DMS153 (cell line): ENCODE measurements at regions not wholly inside any gene's neighbourhood (a gene's known extent, or its start where the extent isn't known, plus 50 kb on each side); places are given as distances from the start of the nearest gene placed in this dataset.
"Not testable (repeated sequence)": the region's sequence is repeated elsewhere in the genome, so short reads cannot be mapped to it uniquely, and the experiment has no call there.

Experiments used
- DNase-seq: peaks from one replicate; lab custom pipeline; 2025; lab: John Stamatoyannopoulos, UW

GRCh38 chr18:73681912-73682311, 465.7 kb downstream of the FBXO15 start:
- DNase-seq: no peak

DNA sequence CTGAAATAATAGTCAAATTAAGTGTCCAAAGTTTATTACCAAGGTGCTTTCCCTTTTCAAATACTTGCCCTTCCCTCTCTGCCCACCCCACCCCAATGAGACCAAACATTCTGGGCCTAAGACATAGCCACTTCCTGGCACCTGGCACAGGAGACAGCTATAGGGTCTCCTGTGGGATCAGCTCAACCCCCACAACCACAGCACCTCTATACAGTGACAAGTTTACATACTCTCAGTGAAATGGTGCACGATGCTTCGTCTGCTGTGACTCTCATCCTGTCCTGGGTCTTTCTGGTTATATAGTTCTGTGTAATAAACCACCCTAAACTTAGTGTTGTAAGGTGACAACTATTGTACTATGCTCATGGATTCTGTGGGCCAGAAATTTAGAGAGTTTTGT, 466.2 kb downstream of the FBXO15 start:
- DNase-seq: no peak

DNA sequence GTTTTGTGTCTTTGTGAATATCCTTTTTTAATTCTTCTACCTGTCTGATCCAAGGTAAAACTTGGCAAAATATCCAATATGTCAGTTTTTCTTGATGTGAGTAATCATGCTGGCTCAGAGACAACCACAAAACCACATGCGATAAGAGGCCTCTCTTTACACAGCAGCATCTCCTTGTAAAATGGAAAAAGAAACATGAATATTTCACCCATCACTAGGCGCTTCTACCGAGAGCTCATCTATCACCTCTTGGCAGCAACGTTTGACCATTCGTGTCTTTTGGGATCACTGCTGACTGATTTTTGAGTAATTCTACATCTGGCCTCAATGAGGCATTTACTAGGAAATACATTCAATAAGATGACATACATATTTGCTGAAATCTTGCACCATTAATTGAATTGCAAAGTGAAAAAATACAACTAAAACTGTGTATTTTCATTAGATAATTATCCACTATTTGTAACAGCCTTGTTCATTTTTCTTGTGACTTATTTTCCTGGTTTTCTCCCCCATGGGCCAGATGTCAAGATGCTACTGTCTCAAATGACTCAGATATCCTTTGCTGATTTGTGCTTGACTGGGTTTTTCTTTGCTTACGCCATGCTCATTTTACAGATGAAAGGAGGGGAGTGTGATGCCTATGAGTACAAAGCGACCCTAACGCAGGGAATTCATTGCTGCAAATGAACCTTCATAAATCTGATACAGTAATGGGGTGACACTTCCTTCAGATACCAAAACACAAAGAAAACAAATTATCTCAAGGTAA, 467.5 kb downstream of the FBXO15 start:
- no peak for DNase-seq

DNA sequence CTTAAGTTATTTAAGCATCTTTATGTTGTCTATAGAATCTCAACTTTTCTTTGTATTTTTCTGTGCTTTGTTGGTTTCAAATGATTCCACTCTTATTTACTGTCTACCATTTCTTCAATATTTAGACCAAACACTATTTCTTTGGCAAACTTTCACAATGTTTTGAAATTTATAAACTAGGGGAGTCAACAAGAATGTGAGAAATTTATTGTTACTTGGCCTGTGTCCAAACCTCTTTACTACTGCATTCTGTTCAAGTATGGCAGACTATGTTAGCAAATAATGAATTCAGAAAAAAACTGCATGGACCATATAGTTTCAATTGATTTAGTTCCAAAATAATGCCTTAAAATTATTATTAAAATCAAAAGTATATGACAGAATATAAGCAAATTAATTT, 470.2 kb downstream of the FBXO15 start:
- DNase-seq: no peak

DNA sequence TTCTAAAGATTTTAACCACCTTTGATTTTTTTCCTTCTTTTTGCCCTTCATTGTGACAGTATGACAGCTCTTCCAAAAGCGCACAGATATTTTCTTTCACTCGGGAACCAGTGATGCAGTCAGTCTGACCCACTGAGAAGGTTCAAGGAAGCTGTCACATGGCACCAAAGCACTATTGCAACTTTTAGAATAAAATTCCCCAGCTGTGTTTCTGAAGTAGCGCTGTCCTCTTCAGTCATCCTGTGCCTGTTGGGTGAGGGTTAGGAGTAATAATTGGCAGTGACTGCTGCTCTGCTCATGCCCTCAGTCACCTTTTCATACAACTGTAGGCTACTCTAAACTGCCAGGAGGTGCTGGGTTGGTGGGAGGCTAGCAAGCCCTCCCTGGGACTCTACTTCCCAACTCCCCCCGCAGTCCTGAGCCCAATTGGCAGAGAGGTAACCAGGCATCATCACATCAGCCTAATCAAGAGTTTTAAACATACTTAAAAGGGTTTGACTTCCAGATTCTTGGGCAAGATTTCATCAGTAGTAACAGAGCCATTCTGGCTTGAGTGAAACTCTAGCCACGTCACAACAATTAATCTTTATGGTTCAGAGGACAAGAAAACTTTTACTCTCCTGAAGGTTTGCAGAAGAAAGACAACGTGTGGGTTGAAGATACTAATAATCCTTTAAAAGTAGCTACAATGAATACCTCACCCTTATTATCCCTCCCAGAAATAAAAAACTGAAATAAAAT, 473.3 kb downstream of the FBXO15 start:
- no peak for DNase-seq

DNA sequence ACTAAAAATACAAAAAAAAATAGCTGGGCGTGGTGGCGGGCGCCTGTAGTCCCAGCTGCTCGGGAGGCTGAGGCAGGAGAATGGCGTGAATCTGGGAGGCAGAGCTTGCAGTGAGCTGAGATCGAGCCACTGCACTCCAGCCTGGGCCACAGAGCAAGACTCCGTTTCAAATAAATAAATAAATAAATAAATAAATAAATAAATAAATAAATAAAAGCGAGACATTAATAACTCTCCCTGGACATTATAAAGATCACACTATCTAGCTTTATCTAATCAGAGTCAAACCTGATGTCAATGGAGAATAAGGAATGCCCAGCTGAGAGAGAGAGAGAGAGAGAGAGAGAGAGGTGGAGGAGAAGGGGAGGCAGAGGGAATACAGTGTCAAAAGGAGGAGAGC, 476.2 kb downstream of the FBXO15 start:
- DNase-seq: not testable (repeated sequence)

DNA sequence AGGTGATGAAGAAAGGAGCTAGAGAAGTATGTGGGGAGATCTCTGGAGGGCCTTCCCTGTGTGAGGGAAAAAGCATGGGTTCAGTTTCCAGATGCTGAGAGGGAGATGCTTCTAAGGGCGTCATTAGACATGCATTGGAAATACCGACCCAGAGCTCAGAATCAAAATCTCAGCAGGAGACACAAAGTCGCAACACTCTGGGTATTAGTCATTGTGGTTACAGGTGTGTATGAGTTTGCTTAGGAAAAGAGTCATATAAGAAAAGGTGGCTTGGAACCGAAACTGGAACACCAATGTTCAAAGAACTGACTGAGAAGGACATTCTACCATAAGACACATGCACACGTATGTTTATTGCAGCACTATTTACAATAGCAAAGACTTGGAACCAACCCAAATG, 477.1 kb downstream of the FBXO15 start:
- no peak for DNase-seq

- DNase-seq: no peak
Observed at GRCh38 chr18:73670039-73670438, 477.6 kb downstream of the FBXO15 start.

GRCh38 chr18:73669297-73669696, 478.3 kb downstream of the FBXO15 start:
- DNase-seq: no peak

DNA sequence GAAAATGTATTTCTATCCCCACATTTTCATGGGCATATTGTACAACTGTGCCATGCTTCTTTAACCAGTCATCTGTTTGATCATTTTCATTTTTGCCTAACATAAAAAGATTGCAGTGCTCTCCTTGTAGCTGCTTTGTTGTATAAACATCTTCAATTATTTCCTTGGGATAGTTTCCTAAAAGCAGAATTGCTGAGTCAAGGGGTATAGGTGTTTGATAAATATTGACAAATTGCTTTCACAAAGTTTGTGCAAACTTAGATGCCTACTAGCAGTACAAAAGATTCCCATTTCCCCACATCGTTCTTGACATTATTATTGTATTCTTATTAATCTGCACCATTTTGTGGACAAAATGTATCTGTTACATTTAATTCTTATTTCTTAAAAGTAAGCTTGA, 479.6 kb downstream of the FBXO15 start:
- DNase-seq: no peak

DNA sequence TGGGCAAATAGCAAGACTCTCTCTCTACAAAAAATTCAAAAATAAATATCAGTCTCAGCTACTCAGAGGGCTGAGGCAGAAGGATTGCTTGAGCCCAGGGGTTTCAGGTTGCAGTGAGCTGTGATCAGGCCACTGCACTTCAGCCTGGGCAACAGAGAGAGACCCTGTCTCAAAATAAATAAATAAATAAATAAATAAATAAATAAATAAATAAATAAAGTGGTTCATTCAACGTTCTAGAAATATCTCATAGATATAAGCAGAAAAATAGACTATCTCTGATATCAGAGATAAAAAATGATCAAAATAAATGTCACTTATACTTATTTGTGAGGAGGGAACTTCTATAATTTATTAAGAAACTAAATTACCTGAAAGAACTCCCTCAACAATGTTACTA, 480.9 kb downstream of the FBXO15 start:
- DNase-seq: no peak

DNA sequence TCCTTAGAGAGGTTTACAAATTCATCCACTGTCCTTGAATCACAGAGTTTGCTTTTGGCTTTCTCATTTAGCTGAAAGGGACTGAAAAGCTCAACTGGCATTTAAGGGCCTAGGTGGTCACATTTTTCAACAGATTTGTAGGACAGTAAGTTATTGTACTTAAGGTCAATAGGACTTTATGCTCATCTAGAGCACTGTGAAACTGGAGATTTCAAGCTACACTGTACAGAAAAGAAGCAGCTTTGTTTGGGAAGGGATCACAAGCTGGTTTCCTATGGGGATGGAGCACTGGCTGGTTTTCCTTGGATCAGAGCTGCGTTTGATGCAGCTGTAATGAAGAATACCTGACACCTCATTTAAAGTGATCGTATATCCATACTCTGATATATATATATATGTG, 482.7 kb downstream of the FBXO15 start:
- no peak for DNase-seq

GRCh38 chr18:73663581-73663980, 484.1 kb downstream of the FBXO15 start:
- no peak for DNase-seq

DNA sequence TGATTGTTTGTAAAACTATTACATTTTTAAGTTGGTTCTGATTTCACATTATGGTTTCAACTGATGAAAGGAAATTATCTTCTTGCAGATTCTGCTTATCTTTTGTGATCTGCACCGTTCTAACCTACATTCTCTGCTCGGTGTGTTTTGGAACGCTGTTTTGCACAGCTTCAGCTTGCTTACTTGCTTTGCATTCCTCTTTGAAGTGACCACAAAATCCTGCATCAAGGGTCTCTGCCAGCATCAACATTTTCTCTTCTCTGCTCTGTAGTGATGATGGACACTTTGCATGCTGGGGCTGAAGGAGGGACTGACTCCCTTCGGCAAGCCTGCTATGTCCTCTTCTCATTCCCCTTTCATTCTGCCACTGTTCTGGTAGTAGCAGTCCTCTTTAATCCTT, 485.2 kb downstream of the FBXO15 start:
- no peak for DNase-seq

GRCh38 chr18:73660931-73661856, 486.4 kb downstream of the FBXO15 start:
- no peak for DNase-seq

DNA sequence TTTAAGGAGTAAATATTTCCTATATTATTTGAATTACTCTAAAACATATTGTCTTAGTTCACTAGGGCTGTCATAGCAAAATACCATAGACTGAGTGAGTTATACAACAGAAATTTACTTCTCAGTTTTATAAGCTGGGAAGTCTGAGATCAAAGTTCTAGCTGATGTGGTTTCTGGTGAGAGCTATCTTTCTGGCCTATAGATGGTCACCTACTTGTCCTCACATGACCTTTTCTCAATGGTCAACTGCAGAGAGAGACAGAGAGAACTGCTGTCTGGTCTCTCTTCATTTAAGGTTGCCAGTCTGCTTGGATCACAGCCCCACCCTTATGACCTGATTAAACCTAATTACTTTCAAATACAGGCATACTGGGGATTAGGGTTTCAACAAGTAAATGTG, 490.9 kb downstream of the FBXO15 start:
- no peak for DNase-seq

DNA sequence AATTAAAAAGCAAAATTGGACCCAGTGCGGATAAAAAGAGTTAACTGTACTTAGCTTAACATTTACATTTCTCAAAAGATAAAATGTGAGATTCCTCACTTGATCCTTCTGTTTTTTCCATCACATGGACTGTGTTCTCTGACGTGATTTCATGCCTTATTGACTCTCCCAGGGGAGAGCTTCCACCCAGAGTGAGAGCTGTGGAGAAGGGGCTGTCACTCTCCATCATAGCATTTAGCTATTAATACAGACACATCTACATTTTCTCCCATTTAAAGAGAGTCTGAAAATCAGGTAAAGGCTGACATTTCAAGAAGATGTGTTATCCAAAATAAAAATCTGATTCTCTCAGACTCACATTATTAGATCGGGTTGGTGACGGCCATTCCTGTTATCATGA, 493.8 kb downstream of the FBXO15 start:
- no peak for DNase-seq

DNA sequence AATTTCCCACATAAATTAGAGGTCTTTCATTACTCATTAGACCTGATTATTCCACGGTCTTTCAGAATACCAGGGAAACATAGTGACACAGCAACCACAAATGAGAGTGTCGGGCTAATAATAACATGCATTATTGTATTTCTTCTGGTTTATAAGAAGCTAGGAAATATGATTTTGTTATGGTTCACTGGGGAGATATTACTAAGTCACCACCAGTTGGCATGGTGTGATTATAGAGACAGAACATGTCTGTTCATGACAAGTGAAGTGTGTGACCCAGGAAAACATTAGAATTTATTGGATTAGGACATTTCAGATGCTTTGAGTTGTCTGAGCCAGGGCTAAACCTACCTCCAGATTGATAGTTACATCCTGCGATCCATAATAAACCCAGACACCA, 494.4 kb downstream of the FBXO15 start:
- DNase-seq: no peak

- DNase-seq: no peak
Observed at GRCh38 chr18:73647391-73647790, 500.2 kb downstream of the FBXO15 start.

DNA sequence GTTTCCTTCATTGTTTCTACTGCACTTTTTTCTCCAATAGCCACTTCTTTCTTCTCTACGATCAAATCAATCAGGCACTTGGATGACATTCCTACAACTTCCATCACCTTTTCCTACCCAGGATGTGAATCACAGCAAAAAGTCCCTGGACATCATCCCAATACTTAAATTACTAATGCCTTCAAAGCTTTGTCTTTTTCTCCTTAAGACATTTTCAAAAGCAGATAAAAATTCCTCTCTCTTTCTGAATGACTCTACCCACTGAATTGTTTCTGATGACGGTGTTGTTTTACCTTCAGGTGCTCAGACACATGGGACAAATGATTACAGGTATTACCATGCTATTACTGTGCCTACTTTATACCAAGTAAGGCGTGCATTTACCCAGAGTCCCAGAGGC, 500.9 kb downstream of the FBXO15 start:
- DNase-seq: no peak

DNA sequence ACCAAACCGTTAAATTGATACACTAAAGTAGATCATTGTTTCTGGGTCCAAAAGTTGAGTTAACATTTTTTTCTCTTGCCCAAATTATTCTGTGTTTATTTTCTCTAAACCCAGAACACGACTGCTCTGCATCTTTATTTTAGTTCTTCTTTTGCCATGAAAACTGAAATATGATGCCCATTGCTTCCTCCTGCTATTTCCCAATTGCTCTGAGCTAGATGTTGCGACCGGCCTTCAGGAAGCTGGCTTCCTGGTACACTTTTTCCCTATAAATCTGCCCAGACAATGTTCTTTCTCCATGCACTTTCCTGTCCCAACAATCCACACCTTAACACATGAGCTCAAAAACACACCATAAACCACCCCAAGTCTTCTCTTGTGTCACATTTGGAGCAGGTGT, 501.4 kb downstream of the FBXO15 start:
- no peak for DNase-seq

DNA sequence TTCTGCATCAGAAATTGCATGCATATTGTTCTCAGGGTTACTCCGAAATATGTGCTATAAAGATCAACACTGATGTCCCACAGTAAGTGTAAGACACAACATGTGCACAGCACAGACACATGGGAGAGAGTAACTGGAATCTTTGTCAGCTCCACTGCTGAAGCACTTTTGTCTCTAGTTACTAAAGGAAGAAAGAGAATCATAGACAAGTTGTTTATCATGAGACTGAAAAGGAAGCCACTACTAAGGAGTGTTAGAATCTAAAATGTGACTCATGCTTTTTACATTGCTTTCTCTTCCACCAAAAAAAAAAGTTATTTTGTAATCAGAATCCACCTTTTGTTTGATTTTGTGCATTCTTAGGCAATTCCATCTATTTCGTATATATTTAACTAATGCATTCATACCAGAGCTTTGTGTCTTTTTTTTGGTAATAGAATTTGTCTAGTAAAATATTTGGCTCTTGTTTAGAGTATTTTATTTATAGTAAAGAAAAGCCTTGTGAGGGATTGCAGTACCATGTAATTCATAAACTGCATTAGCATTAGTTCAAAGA, 502.4 kb downstream of the FBXO15 start:
- DNase-seq: no peak
